NCI-H1092 (cell line): ENCODE measurements at regions not wholly inside any gene's neighbourhood (a gene's known extent, or its start where the extent isn't known, plus 50 kb on each side); places are given as distances from the start of the nearest gene placed in this dataset.

ENCODE experiments used
- DNase-seq: peaks from one replicate; lab custom pipeline; 2025; lab: John Stamatoyannopoulos, UW

DNA sequence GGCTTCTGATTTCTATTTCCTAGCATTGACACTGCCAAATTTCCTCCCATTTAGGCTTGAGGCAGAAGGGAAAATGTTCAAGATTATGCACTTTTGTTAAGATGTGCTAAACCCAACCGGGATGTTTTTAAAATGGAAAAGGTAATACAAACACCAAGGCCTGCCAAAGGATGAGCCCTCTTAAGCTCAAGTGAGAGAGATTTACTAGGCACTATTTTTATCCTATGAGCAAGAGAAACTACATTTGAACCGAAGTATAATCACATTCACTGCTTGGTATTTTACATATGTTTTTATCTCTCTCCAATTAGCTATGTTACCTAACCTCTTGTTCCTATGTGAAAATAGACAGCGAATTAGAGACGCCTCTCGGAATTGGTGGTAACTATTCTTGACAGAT, 295.8 kb downstream of the GABRB3 start:
- no peak for DNase-seq

DNA sequence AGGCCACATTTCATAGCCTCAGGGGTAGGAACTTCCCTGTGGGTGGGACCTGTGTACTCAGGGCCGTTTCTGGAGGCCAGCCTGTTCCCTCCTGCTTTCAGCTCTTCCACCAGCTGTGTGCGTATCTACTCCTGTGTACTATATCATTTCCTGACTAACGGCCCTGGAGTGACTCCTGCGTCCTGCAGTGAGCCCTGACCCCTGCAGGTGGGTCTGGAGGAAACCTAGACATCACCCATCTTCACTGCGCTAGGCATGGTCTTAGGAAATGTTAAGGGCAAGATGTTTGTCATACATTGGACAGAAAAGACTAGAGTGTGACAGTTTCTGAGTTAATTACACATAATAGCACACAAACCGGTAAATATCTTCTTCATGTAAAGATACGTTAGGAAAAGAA, 297.3 kb downstream of the GABRB3 start:
- DNase-seq: no peak

DNA sequence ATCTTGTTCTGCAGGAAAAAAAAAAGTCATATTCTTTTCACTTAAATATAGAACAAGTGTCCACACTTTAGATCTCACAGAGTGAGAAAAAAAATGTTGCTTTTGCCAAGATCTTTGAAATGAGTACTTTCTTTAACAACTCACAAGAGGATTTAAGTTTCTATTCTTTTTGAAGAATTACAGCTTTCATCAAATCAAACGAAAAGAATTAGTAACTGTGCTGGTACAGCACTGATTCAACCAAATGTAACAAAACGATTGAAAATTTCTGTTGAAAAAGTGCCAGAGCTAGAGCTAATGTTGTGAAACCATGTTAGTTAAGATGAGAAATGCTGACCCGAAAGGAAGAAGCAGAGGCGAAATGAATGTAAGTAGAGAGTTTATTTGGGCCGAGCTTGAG, 300.2 kb downstream of the GABRB3 start:
- no peak for DNase-seq

GRCh38 chr15:26461847-26462608, 310.8 kb downstream of the GABRB3 start:
- DNase-seq: no peak

- DNase-seq: no peak
Measured at GRCh38 chr15:26460165-26460564, 312.7 kb downstream of the GABRB3 start.

DNA sequence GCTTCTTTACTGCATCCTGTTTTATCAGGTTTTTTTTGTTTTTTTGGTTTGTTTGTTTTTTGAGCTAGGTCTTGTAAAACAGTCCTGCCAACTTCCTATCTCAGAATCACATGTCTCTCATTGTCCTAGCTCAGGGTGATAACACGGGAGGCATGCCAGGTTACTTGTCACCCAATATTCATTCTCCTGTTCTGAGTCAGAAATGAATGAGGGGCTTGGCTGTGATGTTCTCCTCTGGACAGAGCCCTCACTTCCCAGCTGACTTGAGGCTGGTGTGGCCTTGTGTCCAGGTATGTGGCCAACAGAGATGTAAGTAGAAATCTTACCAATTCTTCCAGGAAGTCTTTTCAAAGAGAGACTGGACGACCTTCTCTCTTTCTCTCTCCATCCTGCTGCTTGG, 317.0 kb downstream of the GABRB3 start:
- DNase-seq: no peak

DNA sequence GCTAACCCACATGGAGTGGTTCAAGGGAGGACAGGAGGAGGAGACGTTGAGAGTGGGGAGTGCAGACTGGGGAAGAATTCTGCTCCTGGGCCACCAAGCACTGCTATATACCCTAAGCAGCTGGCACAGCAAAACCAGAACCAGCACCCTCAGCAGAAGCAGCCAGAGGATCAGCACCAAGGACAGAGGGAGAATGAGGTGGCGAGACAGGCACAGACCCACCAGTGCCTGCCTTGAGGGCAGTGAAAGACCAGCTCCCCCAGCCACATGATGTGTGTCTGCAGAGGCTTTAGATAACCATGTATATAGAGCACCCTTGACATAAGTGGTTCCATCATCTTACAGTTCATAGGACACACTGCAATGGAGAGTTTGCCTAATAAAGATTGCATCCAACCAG, 319.0 kb downstream of the GABRB3 start:
- no peak for DNase-seq

GRCh38 chr15:26451995-26452394, 320.9 kb downstream of the GABRB3 start:
- no peak for DNase-seq

GRCh38 chr15:26449291-26449690, 323.6 kb downstream of the GABRB3 start:
- DNase-seq: no peak

DNA sequence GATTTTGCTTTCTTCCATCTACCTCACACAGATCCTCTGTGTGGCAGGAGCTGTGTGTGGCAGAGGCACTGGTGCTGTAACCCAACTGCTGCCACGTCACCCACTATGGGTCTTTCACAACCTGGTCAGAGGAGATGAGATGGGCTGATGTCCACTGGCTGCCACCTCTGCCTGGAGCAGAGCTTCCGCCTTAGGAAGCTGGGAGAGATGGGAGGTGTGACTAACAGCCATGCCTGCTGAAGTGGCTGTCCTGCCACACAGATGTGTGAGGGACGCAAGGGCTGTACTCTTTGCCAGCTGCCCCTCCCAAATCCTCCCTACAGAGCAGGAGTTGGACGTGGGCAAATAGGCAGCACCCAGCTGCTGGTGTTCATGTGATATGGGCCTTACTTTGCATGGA, 329.5 kb downstream of the GABRB3 start:
- no peak for DNase-seq

DNA sequence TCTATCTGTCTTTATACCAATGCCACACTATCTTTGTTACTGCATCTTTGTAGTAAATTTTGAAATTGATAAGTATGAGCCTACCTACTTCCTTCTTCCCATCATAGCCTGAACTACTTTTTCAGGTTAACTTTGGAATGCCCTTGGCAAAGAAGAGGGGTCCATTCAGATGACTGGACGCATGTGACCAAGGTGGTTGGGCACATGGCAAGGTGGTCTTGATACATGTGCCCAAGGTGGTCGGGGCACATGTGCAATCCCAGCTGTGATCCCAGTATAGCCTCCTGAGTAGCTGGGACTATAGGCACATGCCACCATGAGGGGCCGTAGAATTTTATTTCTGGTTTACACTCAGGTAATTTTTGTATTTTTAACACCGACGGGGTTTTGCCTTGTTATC, 330.2 kb downstream of the GABRB3 start:
- DNase-seq: no peak

DNA sequence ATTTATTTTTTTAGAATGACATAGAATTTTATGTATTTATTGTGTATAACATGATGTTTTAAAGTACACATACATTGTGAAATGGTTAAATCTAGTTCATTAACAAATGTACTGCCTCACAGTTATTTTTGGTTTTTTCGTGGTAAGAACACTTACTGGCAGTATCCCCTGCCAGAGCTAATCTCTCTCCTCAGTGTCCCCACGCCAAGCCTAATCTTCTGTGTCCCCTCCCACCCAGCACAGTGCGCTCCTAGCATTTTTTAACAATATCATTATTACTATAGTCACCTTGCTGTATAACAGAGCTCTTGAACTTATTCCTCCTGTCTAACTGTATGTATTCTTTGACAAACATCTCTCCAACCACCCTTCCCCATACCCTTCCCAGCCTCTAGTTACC, 333.2 kb downstream of the GABRB3 start:
- no peak for DNase-seq

GRCh38 chr15:26438718-26439117, 334.1 kb downstream of the GABRB3 start:
- peak; percentile 1 for DNase-seq

DNA sequence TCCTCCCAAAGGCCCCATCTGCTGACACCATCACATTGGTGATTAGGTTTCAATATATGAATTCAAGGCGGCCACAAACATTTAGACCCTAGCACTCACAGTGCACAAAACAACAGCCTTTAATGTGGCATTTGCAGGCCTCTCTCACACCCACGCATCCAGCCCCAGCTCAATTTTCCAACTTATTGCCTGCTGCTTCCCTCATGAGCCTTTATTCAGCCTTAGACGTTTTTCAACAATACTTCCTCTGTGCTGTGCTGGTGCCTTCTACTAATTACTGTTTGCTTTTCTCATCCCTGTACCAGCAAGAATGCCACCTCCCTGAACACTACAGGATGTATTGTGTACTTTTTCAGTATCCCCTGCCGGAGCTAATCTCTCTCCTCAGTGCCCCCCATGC, 334.6 kb downstream of the GABRB3 start:
- no peak for DNase-seq

- DNase-seq: no peak
Measured at GRCh38 chr15:26433818-26434217, 339.0 kb downstream of the GABRB3 start.

DNA sequence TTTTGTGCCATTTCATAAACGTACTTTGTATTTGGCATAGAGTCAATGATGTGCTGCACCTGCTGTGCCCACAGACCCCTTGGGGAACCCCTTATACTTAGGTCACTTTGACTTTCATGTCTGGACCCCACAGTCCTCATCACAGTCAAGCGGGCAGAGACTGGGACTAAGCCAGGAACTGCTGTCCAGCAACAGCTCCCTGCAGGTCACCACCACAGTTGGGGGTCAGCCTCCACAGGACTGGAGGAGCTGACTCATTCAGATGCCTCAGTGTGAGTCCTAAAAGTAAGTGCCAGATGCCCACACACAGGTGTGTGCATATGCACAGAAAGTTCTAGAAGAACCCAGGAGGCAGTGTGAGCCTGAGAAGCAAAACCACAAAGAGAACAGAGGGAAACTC, 339.8 kb downstream of the GABRB3 start:
- DNase-seq: no peak

DNA sequence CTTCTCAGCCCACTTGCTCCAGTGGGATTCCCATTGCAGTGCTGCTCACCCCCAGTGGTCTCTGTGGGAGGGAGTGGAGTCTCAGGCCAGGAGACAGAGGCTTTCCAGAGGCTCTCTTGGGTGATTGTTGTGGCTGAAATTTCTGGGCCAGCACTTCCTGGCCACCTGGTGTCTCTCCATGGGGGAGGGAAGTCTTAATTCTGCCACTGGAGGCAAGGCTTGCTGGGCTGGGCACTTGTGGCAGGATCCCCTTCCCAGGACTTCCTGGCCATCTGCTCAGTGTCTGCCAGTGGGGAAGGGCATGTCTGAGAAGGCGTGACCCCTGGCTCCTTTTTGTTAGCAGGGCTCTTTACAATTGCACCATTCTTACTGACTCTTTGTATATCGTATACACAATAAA, 351.8 kb downstream of the GABRB3 start:
- no peak for DNase-seq

DNA sequence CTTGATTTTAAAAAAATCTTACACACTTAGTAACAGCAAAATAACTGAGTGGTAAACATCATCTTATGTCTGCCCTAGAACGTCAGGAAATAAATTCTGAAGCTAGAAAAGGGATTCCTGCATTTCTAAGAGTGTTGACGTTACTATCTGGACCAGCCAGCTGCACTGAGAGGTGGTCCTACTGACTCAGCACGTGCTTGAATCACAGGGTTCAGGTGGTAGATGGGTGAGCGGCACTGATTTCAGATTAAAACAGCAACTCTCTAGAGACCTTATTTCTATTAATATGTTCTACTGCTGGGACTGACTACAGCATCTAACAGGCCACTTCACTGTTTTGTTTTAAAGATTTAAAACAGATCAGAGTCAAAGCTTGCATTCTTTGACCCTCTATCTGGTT, 377.2 kb downstream of the GABRB3 start:
- DNase-seq: no peak

DNA sequence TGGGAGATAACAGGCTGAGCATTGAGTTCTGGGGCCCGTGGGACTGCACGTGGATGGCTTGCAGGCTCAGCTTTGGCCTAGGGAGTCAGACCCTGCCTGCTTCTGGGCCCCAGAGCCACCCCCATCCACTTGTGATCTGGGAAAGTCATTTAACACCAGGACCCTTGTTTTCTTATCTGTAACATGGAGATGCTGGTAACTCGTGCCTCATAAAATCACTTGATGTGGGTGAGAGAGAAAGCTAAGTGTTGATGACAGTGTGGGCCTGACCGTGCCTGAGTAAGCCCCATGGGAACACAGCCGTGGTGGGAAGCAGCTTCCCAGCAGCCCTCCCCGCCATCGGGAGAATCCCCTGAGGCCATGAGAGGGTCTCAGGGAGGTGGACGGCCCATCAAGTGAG, 378.1 kb downstream of the GABRB3 start:
- DNase-seq: peak; percentile 45

- DNase-seq: no peak
Measured at GRCh38 chr15:26392956-26393355, 379.9 kb downstream of the GABRB3 start.

- peak; percentile 82 for DNase-seq
Measured at GRCh38 chr15:26391567-26392194, 381.2 kb downstream of the GABRB3 start.

GRCh38 chr15:26382444-26383072, 390.3 kb downstream of the GABRB3 start:
- DNase-seq: no peak

DNA sequence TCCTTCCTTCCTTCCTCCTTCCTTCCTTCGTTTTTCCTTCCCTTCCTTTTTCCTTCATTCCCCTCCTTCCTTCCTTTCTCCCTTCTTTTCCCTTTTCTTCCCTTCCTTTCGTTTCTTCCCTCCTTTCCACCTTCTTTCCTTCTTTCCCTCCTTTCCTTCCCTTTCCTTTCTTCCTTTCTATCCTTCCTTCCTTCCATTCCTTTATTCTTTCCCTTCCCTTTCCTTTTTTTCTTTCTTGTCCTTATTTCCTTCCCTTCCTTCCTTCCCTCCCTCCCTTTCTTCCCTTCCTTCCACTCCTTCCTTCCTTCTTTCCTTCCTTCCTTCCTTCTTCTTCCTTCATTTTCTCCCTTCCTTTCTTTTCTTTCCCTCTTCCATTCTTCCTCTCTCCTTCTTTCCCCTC, 394.6 kb downstream of the GABRB3 start:
- no peak for DNase-seq

GRCh38 chr15:26376243-26376642, 396.6 kb downstream of the GABRB3 start:
- DNase-seq: no peak
